ENCODE measurements at regions not wholly inside any gene's neighbourhood (a gene's known extent, or its start where the extent isn't known, plus 50 kb on each side); places are given as distances from the start of the nearest gene placed in this dataset.

DNA sequence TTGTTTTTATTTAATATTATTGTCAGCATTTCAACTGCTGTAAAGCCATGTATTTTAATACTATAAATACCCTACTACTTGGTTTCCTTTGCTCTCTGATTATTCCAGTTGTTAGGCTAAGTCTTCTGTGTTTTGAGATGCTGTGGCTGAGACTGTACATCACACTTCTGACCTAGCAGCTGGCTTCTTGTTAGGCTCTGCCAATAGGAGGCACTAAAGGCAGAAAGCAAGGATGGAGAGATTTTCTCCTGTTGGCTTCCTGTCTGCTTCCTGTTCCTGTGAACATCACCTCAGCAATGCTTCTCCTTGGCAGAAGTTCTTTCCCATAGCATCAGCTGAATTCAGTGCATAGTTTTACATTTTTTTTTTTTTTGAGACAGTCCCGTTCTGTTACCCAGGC is 68.3 kb upstream of the YPEL5 start:
- Histone ChIP-seq H3K27ac (ENCODE audit: low read depth in 1 of 2, low read length in 1 of 2) (no peak overlapping the region), H3K27me3 (ENCODE audit: control insufficient read depth in 3 of 3, insufficient read depth in 3 of 3, low read length in 2 of 3) (no peaks in the 10 kb centered on the region), H3K9ac (ENCODE audit: insufficient read depth in 1 of 2, low read length in 2 of 2) (no peak overlapping the region), H3K4me1 (ENCODE audit: control insufficient read depth in 5 of 5, insufficient read depth in 5 of 5, low read length in 5 of 5) (peaks cover 0 to 1% (median 0%) of the 10 kb centered on the region in 5 donors), H3K9me3 (ENCODE audit: control insufficient read depth in 4 of 4, insufficient read depth in 3 of 4, low read length in 3 of 4) (no peaks in the 10 kb centered on the region), H3K4me3 (no peak overlapping the region), H3K36me3 (ENCODE audit: control insufficient read depth in 4 of 4, insufficient read depth in 4 of 4, low read length in 4 of 4) (no peaks in the 10 kb centered on the region)
- ATAC-seq (ENCODE audit: insufficient read depth, low FRiP score) (no peak), DNase-seq (no peak)
- TF ChIP-seq, protein P1, sequence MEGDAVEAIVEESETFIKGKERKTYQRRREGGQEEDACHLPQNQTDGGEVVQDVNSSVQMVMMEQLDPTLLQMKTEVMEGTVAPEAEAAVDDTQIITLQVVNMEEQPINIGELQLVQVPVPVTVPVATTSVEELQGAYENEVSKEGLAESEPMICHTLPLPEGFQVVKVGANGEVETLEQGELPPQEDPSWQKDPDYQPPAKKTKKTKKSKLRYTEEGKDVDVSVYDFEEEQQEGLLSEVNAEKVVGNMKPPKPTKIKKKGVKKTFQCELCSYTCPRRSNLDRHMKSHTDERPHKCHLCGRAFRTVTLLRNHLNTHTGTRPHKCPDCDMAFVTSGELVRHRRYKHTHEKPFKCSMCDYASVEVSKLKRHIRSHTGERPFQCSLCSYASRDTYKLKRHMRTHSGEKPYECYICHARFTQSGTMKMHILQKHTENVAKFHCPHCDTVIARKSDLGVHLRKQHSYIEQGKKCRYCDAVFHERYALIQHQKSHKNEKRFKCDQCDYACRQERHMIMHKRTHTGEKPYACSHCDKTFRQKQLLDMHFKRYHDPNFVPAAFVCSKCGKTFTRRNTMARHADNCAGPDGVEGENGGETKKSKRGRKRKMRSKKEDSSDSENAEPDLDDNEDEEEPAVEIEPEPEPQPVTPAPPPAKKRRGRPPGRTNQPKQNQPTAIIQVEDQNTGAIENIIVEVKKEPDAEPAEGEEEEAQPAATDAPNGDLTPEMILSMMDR (IDR thresholded peaks at IDR 0.05; ENCODE audit: control extremely low read depth, extremely low read depth), result no peak
- 60 to 62% methylated on average over 1 of the region's 1 CpG for WGBS, 2 donors

DNA sequence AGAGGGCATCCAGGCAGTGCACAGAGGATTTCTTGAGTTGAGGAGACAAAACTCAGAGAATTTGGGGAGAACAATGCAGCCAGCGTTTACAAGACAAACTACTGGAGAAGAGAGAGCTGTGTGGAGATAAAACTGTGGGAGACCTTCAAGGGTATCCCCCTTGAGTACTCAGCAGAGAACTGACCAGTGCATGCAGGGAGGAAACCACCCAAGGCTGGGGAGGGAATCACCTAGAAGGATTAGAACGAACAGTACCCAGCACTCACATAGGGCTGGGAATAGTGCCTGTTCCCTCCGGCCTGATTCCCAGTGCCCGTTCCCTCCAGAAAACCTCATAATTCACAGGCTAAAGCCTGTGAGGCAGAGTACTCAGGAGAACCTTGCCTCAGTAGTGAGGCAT is 61.9 kb upstream of the YPEL5 start:
- no peak for DNase-seq
- no peaks in the 10 kb centered on the region for H3K4me1 ChIP-seq (ENCODE audit: control insufficient read depth in 5 of 5, insufficient read depth in 5 of 5, low read length in 5 of 5)

DNA sequence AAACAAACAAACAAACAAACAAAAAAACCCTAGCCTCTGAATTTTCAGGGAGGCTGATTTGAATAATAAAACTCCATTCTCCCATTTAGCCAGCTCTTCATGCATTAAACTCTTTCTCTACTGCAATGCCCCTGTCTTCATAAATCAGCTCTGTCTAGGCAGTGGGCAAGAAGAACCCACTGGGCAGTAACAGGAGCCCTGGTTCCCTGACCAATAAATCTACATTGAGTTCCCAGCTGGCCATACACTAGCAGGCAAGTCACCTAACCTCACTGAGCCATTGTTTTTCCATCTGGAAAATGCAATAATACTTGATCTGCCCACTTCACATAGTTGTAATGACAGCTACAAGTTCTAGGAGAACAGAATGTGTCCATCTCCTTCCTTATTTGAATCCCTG is 57.6 kb upstream of the YPEL5 start:
- no peak overlapping the region for H3K27ac ChIP-seq (ENCODE audit: low read depth in 1 of 2, low read length in 1 of 2)

More for the DNA sequence above, 61.9 kb upstream of the YPEL5 start:
- TF ChIP-seq, protein P1 (IDR thresholded peaks at IDR 0.05; ENCODE audit: control extremely low read depth, extremely low read depth), result no peak
- no peak for ATAC-seq (ENCODE audit: insufficient read depth, low FRiP score)
- 78 to 86% methylated on average over 4 of the region's 4 CpGs for WGBS, 2 donors
- peaks cover 0 to 6% (median 0%) of the 10 kb centered on the region in 3 donors for H3K27me3 ChIP-seq (ENCODE audit: control insufficient read depth in 3 of 3, insufficient read depth in 3 of 3, low read length in 2 of 3)
- H3K36me3 ChIP-seq (ENCODE audit: control insufficient read depth in 4 of 4, insufficient read depth in 4 of 4, low read length in 4 of 4), result no peaks in the 10 kb centered on the region
- H3K9ac ChIP-seq (ENCODE audit: insufficient read depth in 1 of 2, low read length in 2 of 2), result no peak overlapping the region
- H3K9me3 ChIP-seq (ENCODE audit: control insufficient read depth in 4 of 4, insufficient read depth in 3 of 4, low read length in 3 of 4), result no peaks in the 10 kb centered on the region
- H3K4me3 ChIP-seq, result no peak overlapping the region
- H3K27ac ChIP-seq (ENCODE audit: low read depth in 1 of 2, low read length in 1 of 2), result no peak overlapping the region

DNA sequence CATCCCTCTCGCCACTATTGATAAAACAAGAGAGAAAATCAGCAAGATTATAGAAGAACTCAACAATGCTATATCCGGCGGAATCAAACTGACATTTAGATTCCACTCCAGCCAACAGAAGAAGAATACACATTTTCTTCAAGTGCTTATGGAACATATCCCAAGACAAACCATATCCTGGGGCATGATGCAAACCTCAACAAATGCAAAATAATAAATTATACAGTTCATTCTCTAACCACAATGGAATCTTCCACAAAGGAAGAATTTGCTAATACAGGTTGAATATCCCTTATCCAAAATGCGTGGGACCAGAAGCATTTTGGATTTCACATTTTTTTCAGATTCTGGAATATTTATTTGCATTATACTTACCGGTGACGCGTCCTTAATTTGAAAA is 51.4 kb upstream of the YPEL5 start:
- H3K36me3 ChIP-seq (ENCODE audit: control insufficient read depth in 4 of 4, insufficient read depth in 4 of 4, low read length in 4 of 4), result no peaks in the 10 kb centered on the region
- TF ChIP-seq, protein P1 (IDR thresholded peaks at IDR 0.05; ENCODE audit: control extremely low read depth, extremely low read depth), result no peak
- H3K27me3 ChIP-seq (ENCODE audit: control insufficient read depth in 3 of 3, insufficient read depth in 3 of 3, low read length in 2 of 3), result peaks cover 0 to 8% (median 2%) of the 10 kb centered on the region in 3 donors
- 87 to 97% methylated on average over 7 of the region's 7 CpGs for WGBS, 2 donors
- no peak overlapping the region for H3K9ac ChIP-seq (ENCODE audit: insufficient read depth in 1 of 2, low read length in 2 of 2)
- no peak overlapping the region for H3K4me3 ChIP-seq
- no peak for ATAC-seq (ENCODE audit: insufficient read depth, low FRiP score)
- no peak for DNase-seq
- no peaks in the 10 kb centered on the region for H3K4me1 ChIP-seq (ENCODE audit: control insufficient read depth in 5 of 5, insufficient read depth in 5 of 5, low read length in 5 of 5)
- H3K9me3 ChIP-seq (ENCODE audit: control insufficient read depth in 4 of 4, insufficient read depth in 3 of 4, low read length in 3 of 4), result no peaks in the 10 kb centered on the region
- H3K27ac ChIP-seq (ENCODE audit: low read depth in 1 of 2, low read length in 1 of 2), result no peak overlapping the region

More for the DNA sequence above, 57.6 kb upstream of the YPEL5 start:
- H3K4me3 ChIP-seq, result no peak overlapping the region
- no peak overlapping the region for H3K9ac ChIP-seq (ENCODE audit: insufficient read depth in 1 of 2, low read length in 2 of 2)
- H3K27me3 ChIP-seq (ENCODE audit: control insufficient read depth in 3 of 3, insufficient read depth in 3 of 3, low read length in 2 of 3), result peaks cover 0 to 7% (median 0%) of the 10 kb centered on the region in 3 donors
- no peaks in the 10 kb centered on the region for H3K36me3 ChIP-seq (ENCODE audit: control insufficient read depth in 4 of 4, insufficient read depth in 4 of 4, low read length in 4 of 4)
- ATAC-seq (ENCODE audit: insufficient read depth, low FRiP score) (no peak), DNase-seq (no peak)
- no peaks in the 10 kb centered on the region for H3K4me1 ChIP-seq (ENCODE audit: control insufficient read depth in 5 of 5, insufficient read depth in 5 of 5, low read length in 5 of 5)
- no peaks in the 10 kb centered on the region for H3K9me3 ChIP-seq (ENCODE audit: control insufficient read depth in 4 of 4, insufficient read depth in 3 of 4, low read length in 3 of 4)
- TF ChIP-seq, protein P1 (IDR thresholded peaks at IDR 0.05; ENCODE audit: control extremely low read depth, extremely low read depth), result no peak

Measured in lung (tissue), 11 donors.